Gastroesophageal sphincter (tissue), 3 donors: ENCODE measurements at regions not wholly inside any gene's neighbourhood (a gene's known extent, or its start where the extent isn't known, plus 50 kb on each side); places are given as distances from the start of the nearest gene placed in this dataset.

Experiments used
- CTCF ChIP-seq, 4 experiments: fragments of 200-600 bp in 2 of 4; fragments of 450-650 bp in 2 of 4; sonication (generic) in 1 of 4; IDR thresholded peaks; one replicate each; pipeline ENCODE4 v1.5.1; 2017 to 2019; ENCODE audit warnings: antibody characterized with exemption in 4 of 4, mild to moderate bottlenecking in 2 of 4, moderate library complexity in 2 of 4
- POLR2AphosphoS5 ChIP-seq: sonication (generic); formaldehyde crosslinking; IDR thresholded peaks from one replicate; pipeline ENCODE4 v1.6.1; 2017; ENCODE audit warnings: antibody characterized with exemption

GRCh38 chr5:97778451-97778850, 595.4 kb upstream of the RIOK2 start:
- TF ChIP-seq CTCF (IDR thresholded peaks at IDR 0.05) (no peak), POLR2AphosphoS5 (no peak)
